ENCODE measurements at regions not wholly inside any gene's neighbourhood (a gene's known extent, or its start where the extent isn't known, plus 50 kb on each side); places are given as distances from the start of the nearest gene placed in this dataset.
A peak's percentile ranks its signal among the peaks of the same experiment; 100 is the strongest.

DNA sequence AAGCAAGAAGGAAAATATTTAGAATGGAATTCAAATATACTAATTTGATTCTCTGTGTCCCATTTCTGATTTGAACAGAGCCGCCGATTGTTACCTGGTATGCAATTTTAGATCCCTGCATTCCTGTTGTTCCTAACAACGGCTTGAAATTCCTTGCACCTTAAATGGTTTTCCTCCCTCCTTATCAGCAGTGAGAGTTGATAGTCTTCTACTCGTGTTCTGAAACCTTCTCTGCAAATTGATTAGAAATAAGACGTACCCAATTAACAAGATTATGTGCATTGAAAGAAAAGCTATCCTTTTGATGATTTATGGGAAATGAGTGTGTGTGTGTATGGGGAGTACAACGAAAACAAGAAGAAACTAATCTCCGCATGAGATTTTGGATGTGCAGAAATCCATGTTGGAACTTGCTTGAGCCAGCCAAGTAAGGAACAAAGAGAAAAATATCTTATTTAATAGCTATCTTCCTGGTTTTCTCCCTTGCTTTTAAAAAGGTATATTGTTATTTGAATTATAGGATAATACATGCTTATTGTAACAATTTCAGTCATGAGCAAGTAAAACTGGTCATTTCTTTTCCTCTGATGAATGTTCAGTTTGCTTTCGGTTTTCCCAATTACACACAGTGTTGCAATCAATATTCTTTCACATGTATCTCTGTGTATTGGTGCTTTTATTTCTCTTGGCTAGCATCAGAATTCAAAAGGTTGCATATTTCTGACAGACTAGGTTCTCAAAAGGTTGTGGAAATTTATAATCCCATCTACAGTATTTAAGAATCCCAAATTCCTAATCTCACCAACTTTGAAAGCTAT lies 211.1 kb upstream of the ACTBL2 start:
- no peaks in the 10 kb centered on the region for H3K27me3 ChIP-seq (ENCODE audit: control insufficient read depth in 4 of 4, insufficient read depth in 4 of 4, low read length in 3 of 4)
- H3K4me1 ChIP-seq (ENCODE audit: control insufficient read depth in 4 of 4, insufficient read depth in 4 of 4, low read length in 3 of 4): peaks cover 9 to 33% (median 18%) of the 10 kb centered on the region in 4 donors
- no peaks in the 10 kb centered on the region for H3K36me3 ChIP-seq (ENCODE audit: control insufficient read depth in 4 of 4, insufficient read depth in 3 of 4, low read depth in 1 of 4, low read length in 3 of 4)
- peak overlapping the region in 1 of 2 donors; percentile 48 for H3K9ac ChIP-seq (ENCODE audit: low read depth in 1 of 2, low read length in 2 of 2)
- TF ChIP-seq JUND (IDR thresholded peaks at IDR 0.05) (peak in 1 of 2 donors; percentile 29), RXRA (IDR thresholded peaks at IDR 0.05) (peak in 1 of 2 donors; percentile 11), GABPA (IDR thresholded peaks at IDR 0.05 in 1 of 2, conservative IDR thresholded peaks at IDR 0.05 in 1 of 2) (no peak), SP1 (IDR thresholded peaks at IDR 0.05) (peak; percentile 24), NR2F2 (IDR thresholded peaks at IDR 0.05) (no peak), HNF4A (conservative IDR thresholded peaks at IDR 0.05) (peak in 1 of 2 donors; percentile 24), FOXA1 (IDR thresholded peaks at IDR 0.05) (no peak), HNF4G (IDR thresholded peaks at IDR 0.05) (no peak), TAF1 (conservative IDR thresholded peaks at IDR 0.05) (peak; percentile 14), YY1 (IDR thresholded peaks at IDR 0.05) (peak; percentile 8)
- TF ChIP-seq, protein P1, sequence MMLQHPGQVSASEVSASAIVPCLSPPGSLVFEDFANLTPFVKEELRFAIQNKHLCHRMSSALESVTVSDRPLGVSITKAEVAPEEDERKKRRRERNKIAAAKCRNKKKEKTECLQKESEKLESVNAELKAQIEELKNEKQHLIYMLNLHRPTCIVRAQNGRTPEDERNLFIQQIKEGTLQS (IDR thresholded peaks at IDR 0.05): no peak
- TF ChIP-seq, protein P2, sequence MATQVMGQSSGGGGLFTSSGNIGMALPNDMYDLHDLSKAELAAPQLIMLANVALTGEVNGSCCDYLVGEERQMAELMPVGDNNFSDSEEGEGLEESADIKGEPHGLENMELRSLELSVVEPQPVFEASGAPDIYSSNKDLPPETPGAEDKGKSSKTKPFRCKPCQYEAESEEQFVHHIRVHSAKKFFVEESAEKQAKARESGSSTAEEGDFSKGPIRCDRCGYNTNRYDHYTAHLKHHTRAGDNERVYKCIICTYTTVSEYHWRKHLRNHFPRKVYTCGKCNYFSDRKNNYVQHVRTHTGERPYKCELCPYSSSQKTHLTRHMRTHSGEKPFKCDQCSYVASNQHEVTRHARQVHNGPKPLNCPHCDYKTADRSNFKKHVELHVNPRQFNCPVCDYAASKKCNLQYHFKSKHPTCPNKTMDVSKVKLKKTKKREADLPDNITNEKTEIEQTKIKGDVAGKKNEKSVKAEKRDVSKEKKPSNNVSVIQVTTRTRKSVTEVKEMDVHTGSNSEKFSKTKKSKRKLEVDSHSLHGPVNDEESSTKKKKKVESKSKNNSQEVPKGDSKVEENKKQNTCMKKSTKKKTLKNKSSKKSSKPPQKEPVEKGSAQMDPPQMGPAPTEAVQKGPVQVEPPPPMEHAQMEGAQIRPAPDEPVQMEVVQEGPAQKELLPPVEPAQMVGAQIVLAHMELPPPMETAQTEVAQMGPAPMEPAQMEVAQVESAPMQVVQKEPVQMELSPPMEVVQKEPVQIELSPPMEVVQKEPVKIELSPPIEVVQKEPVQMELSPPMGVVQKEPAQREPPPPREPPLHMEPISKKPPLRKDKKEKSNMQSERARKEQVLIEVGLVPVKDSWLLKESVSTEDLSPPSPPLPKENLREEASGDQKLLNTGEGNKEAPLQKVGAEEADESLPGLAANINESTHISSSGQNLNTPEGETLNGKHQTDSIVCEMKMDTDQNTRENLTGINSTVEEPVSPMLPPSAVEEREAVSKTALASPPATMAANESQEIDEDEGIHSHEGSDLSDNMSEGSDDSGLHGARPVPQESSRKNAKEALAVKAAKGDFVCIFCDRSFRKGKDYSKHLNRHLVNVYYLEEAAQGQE (IDR thresholded peaks at IDR 0.05): peak; percentile 16
- WGBS: 50% methylated on average over 8 of the region's 8 CpGs
- DNase-seq (ENCODE audit: low spot score): no peak
- peak overlapping the region in 1 of 3 donors; percentile 26 for H3K4me3 ChIP-seq (ENCODE audit: low read depth in 1 of 3, low read length in 3 of 3)
- no peaks in the 10 kb centered on the region for H3K9me3 ChIP-seq (ENCODE audit: control insufficient read depth in 4 of 4, low read length in 3 of 4)
- H3K27ac ChIP-seq (ENCODE audit: low read depth in 1 of 2, low read length in 2 of 2): peak overlapping the region; percentile 79 to 90

DNA sequence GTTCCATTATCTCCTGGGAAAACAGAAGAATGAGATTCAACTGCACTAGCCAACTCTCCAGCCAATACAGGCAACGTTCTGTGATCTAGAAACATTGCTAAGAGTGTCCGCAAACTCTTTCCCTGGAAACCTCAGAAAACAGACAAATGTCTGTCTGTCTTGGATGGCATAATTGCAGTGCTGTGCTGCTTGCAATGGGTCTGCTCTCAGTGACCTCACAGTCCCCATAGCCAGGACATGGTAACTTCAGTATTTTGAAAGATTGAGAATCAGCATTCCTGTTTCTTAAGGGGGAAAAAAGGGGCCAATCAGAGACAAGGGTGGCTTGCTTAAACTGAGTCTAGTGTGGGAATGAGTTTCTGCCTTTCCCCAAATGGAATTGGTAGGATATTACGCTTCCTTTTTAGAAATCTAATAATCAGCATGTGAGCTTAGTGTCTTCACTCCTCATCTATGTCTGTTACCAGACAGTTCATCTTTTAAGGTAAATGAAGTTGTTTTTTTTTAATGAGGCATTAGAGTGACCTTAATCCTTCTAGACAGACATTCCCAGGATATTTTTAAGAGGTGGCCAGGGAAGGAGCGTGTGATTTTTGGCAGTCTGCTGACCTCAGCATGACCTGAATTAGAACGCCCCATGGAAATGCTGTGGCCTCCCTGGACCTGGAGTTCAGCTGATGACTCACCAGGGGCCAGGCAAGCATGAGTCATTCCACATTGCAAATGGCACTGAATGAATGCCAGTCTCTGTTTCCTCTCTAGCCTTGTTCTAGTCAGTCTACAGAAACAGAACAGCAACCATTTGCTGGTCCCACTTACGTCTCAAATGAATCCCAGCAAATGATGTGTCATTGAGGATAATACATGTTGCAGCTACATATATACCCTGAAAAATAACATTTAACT lies 210.2 kb upstream of the ACTBL2 start:
- Histone ChIP-seq H3K4me3 (ENCODE audit: low read depth in 1 of 3, low read length in 3 of 3) (no peak overlapping the region), H3K27me3 (ENCODE audit: control insufficient read depth in 4 of 4, insufficient read depth in 4 of 4, low read length in 3 of 4) (no peaks in the 10 kb centered on the region), H3K36me3 (ENCODE audit: control insufficient read depth in 4 of 4, insufficient read depth in 3 of 4, low read depth in 1 of 4, low read length in 3 of 4) (no peaks in the 10 kb centered on the region), H3K4me1 (ENCODE audit: control insufficient read depth in 4 of 4, insufficient read depth in 4 of 4, low read length in 3 of 4) (peaks cover 9 to 33% (median 18%) of the 10 kb centered on the region in 4 donors), H3K9me3 (ENCODE audit: control insufficient read depth in 4 of 4, low read length in 3 of 4) (no peaks in the 10 kb centered on the region), H3K9ac (ENCODE audit: low read depth in 1 of 2, low read length in 2 of 2) (peak overlapping the region in 1 of 2 donors; percentile 48), H3K27ac (ENCODE audit: low read depth in 1 of 2, low read length in 2 of 2) (peak overlapping the region; percentile 79 to 90)
- WGBS: 52% methylated on average over 6 of the region's 6 CpGs
- DNase-seq (ENCODE audit: low spot score): no peak
- peak in 1 of 2 donors; percentile 68 for TF ChIP-seq EGR1 (IDR thresholded peaks at IDR 0.05; ENCODE audit: low read depth in 2 of 2)
- TF ChIP-seq JUND (IDR thresholded peaks at IDR 0.05): peak; percentile 100
- TF ChIP-seq HNF4G (IDR thresholded peaks at IDR 0.05): peak; percentile 13
- TF ChIP-seq RXRA (IDR thresholded peaks at IDR 0.05): peak; percentile 91 to 97
- TF ChIP-seq GABPA (IDR thresholded peaks at IDR 0.05 in 1 of 2, conservative IDR thresholded peaks at IDR 0.05 in 1 of 2): peak in 1 of 2 donors; percentile 27
- peak; percentile 96 for TF ChIP-seq YY1 (IDR thresholded peaks at IDR 0.05)
- no peak for TF ChIP-seq FOXA2 (IDR thresholded peaks at IDR 0.05)
- peak; percentile 37 to 47 for TF ChIP-seq RAD21 (IDR thresholded peaks at IDR 0.05)
- peak; percentile 82 for TF ChIP-seq NR2F2 (IDR thresholded peaks at IDR 0.05)
- TF ChIP-seq SP1 (IDR thresholded peaks at IDR 0.05): peak; percentile 81
- TF ChIP-seq FOXA1 (IDR thresholded peaks at IDR 0.05): peak; percentile 19
- TF ChIP-seq, protein P1 (IDR thresholded peaks at IDR 0.05): peak; percentile 99
- TF ChIP-seq, protein P2 (IDR thresholded peaks at IDR 0.05): peak; percentile 70
- TF ChIP-seq, protein P3, sequence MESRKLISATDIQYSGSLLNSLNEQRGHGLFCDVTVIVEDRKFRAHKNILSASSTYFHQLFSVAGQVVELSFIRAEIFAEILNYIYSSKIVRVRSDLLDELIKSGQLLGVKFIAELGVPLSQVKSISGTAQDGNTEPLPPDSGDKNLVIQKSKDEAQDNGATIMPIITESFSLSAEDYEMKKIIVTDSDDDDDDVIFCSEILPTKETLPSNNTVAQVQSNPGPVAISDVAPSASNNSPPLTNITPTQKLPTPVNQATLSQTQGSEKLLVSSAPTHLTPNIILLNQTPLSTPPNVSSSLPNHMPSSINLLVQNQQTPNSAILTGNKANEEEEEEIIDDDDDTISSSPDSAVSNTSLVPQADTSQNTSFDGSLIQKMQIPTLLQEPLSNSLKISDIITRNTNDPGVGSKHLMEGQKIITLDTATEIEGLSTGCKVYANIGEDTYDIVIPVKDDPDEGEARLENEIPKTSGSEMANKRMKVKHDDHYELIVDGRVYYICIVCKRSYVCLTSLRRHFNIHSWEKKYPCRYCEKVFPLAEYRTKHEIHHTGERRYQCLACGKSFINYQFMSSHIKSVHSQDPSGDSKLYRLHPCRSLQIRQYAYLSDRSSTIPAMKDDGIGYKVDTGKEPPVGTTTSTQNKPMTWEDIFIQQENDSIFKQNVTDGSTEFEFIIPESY (IDR thresholded peaks at IDR 0.05): peak; percentile 70
- TF ChIP-seq, protein P4, sequence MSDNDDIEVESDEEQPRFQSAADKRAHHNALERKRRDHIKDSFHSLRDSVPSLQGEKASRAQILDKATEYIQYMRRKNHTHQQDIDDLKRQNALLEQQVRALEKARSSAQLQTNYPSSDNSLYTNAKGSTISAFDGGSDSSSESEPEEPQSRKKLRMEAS (IDR thresholded peaks at IDR 0.05): peak; percentile 74
- TF ChIP-seq TAF1 (conservative IDR thresholded peaks at IDR 0.05): peak; percentile 70

Measured in liver (tissue), 7 donors.